Astrocyte of the cerebellum (primary cell): ENCODE measurements at regions not wholly inside any gene's neighbourhood (a gene's known extent, or its start where the extent isn't known, plus 50 kb on each side); places are given as distances from the start of the nearest gene placed in this dataset.

Source experiments
- DNase-seq: peaks from one replicate; pipeline ENCODE4 v3.0.0-alpha.2; 2011; ENCODE audit warnings: low read depth
- H3K4me3 ChIP-seq: 2 replicates; pipeline ENCODE4 v1.5.1; 2011; ENCODE audit warnings: mild to moderate bottlenecking, low read depth, low read length, moderate library complexity
- CTCF ChIP-seq: IDR thresholded peaks from 2 replicates; pipeline ENCODE4 v1.5.1; 2012; ENCODE audit warnings: low read length, low read depth, moderate library complexity, mild to moderate bottlenecking; ENCODE audit errors: missing control alignments
- in situ Hi-C: cut with HindIII; loops from 2 replicates; pipeline ENCODE4 v1.10.0; 2017; ENCODE audit warnings: low sequenced_read_pairs

GRCh38 chr10:131675104-131675503 is 225.7 kb upstream of the PPP2R2D start:
- no peak for TF ChIP-seq CTCF
- in situ Hi-C loops = no loop called here
- no peak overlapping the region for H3K4me3 ChIP-seq
- DNase-seq = no peak

- H3K4me3 ChIP-seq = no peak overlapping the region
- no peak for TF ChIP-seq CTCF
- DNase-seq = no peak
- in situ Hi-C loops = no loop called here
These were observed 224.6 kb upstream of the PPP2R2D start for GRCh38 chr10:131676046-131676799.

- DNase-seq = no peak
- TF ChIP-seq CTCF = no peak
- in situ Hi-C loops = no loop called here
- H3K4me3 ChIP-seq = no peak overlapping the region
These were observed 223.9 kb upstream of the PPP2R2D start for GRCh38 chr10:131676800-131677421.

- no peak overlapping the region for H3K4me3 ChIP-seq
- no peak for DNase-seq
- no peak for TF ChIP-seq CTCF
- in situ Hi-C loops = no loop called here
These were observed 223.1 kb upstream of the PPP2R2D start for GRCh38 chr10:131677671-131678070.

GRCh38 chr10:131678171-131678570 is 222.6 kb upstream of the PPP2R2D start:
- no peak for DNase-seq
- TF ChIP-seq CTCF = no peak
- in situ Hi-C loops = no loop called here
- H3K4me3 ChIP-seq = no peak overlapping the region

GRCh38 chr10:131678613-131679012 is 222.2 kb upstream of the PPP2R2D start:
- in situ Hi-C loops = no loop called here
- H3K4me3 ChIP-seq = no peak overlapping the region
- no peak for DNase-seq
- no peak for TF ChIP-seq CTCF
